ENCODE measurements at regions not wholly inside any gene's neighbourhood (a gene's known extent, or its start where the extent isn't known, plus 50 kb on each side); places are given as distances from the start of the nearest gene placed in this dataset.

GRCh38 chr12:82216475-82216874, 141.7 kb downstream of the CCDC59 start:
- Histone ChIP-seq H3K4me3 (ENCODE audit: control insufficient read depth in 2 of 3, extremely low read depth in 1 of 3, insufficient read depth in 2 of 3, low read depth in 1 of 3, low read length in 3 of 3) (no peak overlapping the region), H2AFZ (ENCODE audit: control insufficient read depth, low read length) (no peak overlapping the region), H3K9ac (ENCODE audit: control insufficient read depth, extremely low read depth, insufficient read depth, low read length) (no peak overlapping the region), H3K36me3 (ENCODE audit: control insufficient read depth in 2 of 2, extremely low read depth in 1 of 2, insufficient read depth in 2 of 2, low read length in 2 of 2) (no peaks in the 10 kb centered on the region), H4K20me1 (ENCODE audit: control insufficient read depth, extremely low read depth, insufficient read depth, low read length) (no peaks in the 10 kb centered on the region), H3K4me1 (ENCODE audit: control insufficient read depth, extremely low read depth, insufficient read depth, low read length) (no peaks in the 10 kb centered on the region), H3K27ac (ENCODE audit: control insufficient read depth, insufficient read depth, low read length) (no peak overlapping the region), H3K9me1 (ENCODE audit: control insufficient read depth, extremely low read depth, insufficient read depth, low read length) (no peaks in the 10 kb centered on the region), H3K79me2 (ENCODE audit: control insufficient read depth, insufficient read depth, low read length) (no peaks in the 10 kb centered on the region), H3K4me2 (ENCODE audit: control insufficient read depth, extremely low read depth, insufficient read depth, low read depth, low read length) (no peak overlapping the region), H3K9me3 (ENCODE audit: control insufficient read depth, low read depth, low read length) (no peaks in the 10 kb centered on the region), H3K27me3 (ENCODE audit: control insufficient read depth, extremely low read depth, insufficient read depth, low read length) (no peaks in the 10 kb centered on the region)
- FAIRE-seq: no peak
- DNase-seq (ENCODE audit: low read depth, low spot score): no peak
- dilution Hi-C loops (cut with MboI; ENCODE audit: extremely low pct_ligation_motif_present, low sequenced_read_pairs): no loop called here
- TF ChIP-seq CTCF (optimal IDR thresholded peaks at IDR 0.05 in 1 of 3, IDR thresholded peaks at IDR 0.05 in 1 of 3, conservative IDR thresholded peaks at IDR 0.05 in 1 of 3; ENCODE audit: extremely low read depth in 1 of 3, insufficient read depth in 2 of 3, low read length in 3 of 3): no peak
- TF ChIP-seq EZH2 (IDR thresholded peaks at IDR 0.05; ENCODE audit: low read length): no peak

- dilution Hi-C loops (cut with MboI; ENCODE audit: extremely low pct_ligation_motif_present, low sequenced_read_pairs): no loop called here
- H3K4me3 ChIP-seq (ENCODE audit: control insufficient read depth in 2 of 3, extremely low read depth in 1 of 3, insufficient read depth in 2 of 3, low read depth in 1 of 3, low read length in 3 of 3): no peak overlapping the region
- FAIRE-seq: no peak
Observed at GRCh38 chr12:82213761-82214160, 144.4 kb downstream of the CCDC59 start.

More at GRCh38 chr12:82213761-82214160, 144.4 kb downstream of the CCDC59 start:
- Histone ChIP-seq H2AFZ (ENCODE audit: control insufficient read depth, low read length) (no peak overlapping the region), H3K9ac (ENCODE audit: control insufficient read depth, extremely low read depth, insufficient read depth, low read length) (no peak overlapping the region), H3K27me3 (ENCODE audit: control insufficient read depth, extremely low read depth, insufficient read depth, low read length) (no peaks in the 10 kb centered on the region), H3K36me3 (ENCODE audit: control insufficient read depth in 2 of 2, extremely low read depth in 1 of 2, insufficient read depth in 2 of 2, low read length in 2 of 2) (no peaks in the 10 kb centered on the region), H3K4me1 (ENCODE audit: control insufficient read depth, extremely low read depth, insufficient read depth, low read length) (no peaks in the 10 kb centered on the region), H3K27ac (ENCODE audit: control insufficient read depth, insufficient read depth, low read length) (no peak overlapping the region), H3K9me1 (ENCODE audit: control insufficient read depth, extremely low read depth, insufficient read depth, low read length) (no peaks in the 10 kb centered on the region), H3K4me2 (ENCODE audit: control insufficient read depth, extremely low read depth, insufficient read depth, low read depth, low read length) (no peak overlapping the region), H4K20me1 (ENCODE audit: control insufficient read depth, extremely low read depth, insufficient read depth, low read length) (no peaks in the 10 kb centered on the region), H3K79me2 (ENCODE audit: control insufficient read depth, insufficient read depth, low read length) (no peaks in the 10 kb centered on the region), H3K9me3 (ENCODE audit: control insufficient read depth, low read depth, low read length) (no peaks in the 10 kb centered on the region)
- TF ChIP-seq CTCF (optimal IDR thresholded peaks at IDR 0.05 in 1 of 3, IDR thresholded peaks at IDR 0.05 in 1 of 3, conservative IDR thresholded peaks at IDR 0.05 in 1 of 3; ENCODE audit: extremely low read depth in 1 of 3, insufficient read depth in 2 of 3, low read length in 3 of 3): no peak
- no peak for TF ChIP-seq EZH2 (IDR thresholded peaks at IDR 0.05; ENCODE audit: low read length)
- DNase-seq (ENCODE audit: low read depth, low spot score): no peak
